ENCODE measurements at regions not wholly inside any gene's neighbourhood (a gene's known extent, or its start where the extent isn't known, plus 50 kb on each side); places are given as distances from the start of the nearest gene placed in this dataset.

DNA sequence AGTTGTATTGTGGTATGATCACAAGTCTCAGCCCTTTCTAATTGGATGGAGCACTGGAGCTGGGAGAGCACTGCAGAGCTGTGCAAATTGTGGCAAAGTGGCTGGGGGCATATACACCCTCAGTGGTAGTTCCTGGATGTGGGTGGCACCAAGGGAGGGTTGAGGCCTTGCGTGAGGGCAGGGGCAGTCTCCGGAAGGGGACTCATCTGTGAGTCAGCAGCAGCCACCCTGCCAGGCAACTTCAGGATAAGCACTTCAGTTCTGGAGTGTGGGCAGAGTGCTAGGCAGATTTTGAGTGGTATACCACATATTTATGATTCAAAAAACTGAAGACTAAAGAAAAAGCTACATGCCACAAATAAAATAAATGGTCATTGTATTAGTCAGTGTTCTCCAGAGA, 210.5 kb downstream of the ETV1 start:
- TF ChIP-seq, protein P1, sequence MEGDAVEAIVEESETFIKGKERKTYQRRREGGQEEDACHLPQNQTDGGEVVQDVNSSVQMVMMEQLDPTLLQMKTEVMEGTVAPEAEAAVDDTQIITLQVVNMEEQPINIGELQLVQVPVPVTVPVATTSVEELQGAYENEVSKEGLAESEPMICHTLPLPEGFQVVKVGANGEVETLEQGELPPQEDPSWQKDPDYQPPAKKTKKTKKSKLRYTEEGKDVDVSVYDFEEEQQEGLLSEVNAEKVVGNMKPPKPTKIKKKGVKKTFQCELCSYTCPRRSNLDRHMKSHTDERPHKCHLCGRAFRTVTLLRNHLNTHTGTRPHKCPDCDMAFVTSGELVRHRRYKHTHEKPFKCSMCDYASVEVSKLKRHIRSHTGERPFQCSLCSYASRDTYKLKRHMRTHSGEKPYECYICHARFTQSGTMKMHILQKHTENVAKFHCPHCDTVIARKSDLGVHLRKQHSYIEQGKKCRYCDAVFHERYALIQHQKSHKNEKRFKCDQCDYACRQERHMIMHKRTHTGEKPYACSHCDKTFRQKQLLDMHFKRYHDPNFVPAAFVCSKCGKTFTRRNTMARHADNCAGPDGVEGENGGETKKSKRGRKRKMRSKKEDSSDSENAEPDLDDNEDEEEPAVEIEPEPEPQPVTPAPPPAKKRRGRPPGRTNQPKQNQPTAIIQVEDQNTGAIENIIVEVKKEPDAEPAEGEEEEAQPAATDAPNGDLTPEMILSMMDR (IDR thresholded peaks at IDR 0.05): no peak

DNA sequence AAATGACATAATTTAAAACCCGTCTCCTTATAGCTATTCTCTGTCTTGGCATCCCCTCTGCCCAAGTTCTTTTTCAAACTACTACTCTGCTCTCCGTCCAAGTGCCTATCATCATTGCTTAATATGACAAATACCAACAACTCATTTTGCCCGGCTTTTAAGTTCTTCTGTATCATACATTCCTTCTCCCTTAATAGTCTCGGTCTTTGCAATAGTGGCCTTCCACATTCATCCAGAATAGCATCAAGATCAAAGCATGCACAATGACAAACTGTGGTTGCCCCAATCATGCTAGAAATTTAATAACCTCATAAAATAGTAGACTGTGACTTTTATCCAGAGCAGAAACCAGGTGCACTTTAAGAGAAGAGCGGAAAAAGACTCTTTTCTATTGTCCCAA, 198.9 kb downstream of the ETV1 start:
- Histone ChIP-seq H3K27me3 (ENCODE audit: insufficient read depth in 3 of 3, low read length in 2 of 3) (peaks cover 0 to 3% (median 0%) of the 10 kb centered on the region in 3 donors), H3K4me3 (no peak overlapping the region), H3K36me3 (ENCODE audit: insufficient read depth in 1 of 2, low read depth in 1 of 2) (no peaks in the 10 kb centered on the region), H3K27ac (no peak overlapping the region), H3K9me3 (no peaks in the 10 kb centered on the region), H3K4me1 (no peaks in the 10 kb centered on the region)
- intact Hi-C loops (cut with DNase I): no loop called here
- ATAC-seq (no peak), DNase-seq (no peak)
- WGBS, 3 donors: 69 to 88% (median 85%) methylated on average over 5 of the region's 5 CpGs
- TF ChIP-seq, protein P1 (IDR thresholded peaks at IDR 0.05): no peak

More for the DNA sequence above, 210.5 kb downstream of the ETV1 start:
- Histone ChIP-seq H3K27ac (no peak overlapping the region), H3K9me3 (no peaks in the 10 kb centered on the region), H3K27me3 (ENCODE audit: insufficient read depth in 3 of 3, low read length in 2 of 3) (no peaks in the 10 kb centered on the region), H3K4me3 (no peak overlapping the region), H3K36me3 (ENCODE audit: insufficient read depth in 1 of 2, low read depth in 1 of 2) (no peaks in the 10 kb centered on the region), H3K4me1 (no peaks in the 10 kb centered on the region)
- WGBS, 3 donors: 91 to 94% (median 92%) methylated on average over 2 of the region's 2 CpGs
- intact Hi-C loops (cut with DNase I): no loop called here
- ATAC-seq: no peak
- DNase-seq: no peak

- H3K36me3 ChIP-seq (ENCODE audit: insufficient read depth in 1 of 2, low read depth in 1 of 2): no peaks in the 10 kb centered on the region
- H3K9me3 ChIP-seq: no peaks in the 10 kb centered on the region
- WGBS, 3 donors: 76 to 79% (median 78%) methylated on average over 6 of the region's 6 CpGs
- intact Hi-C loops (cut with DNase I): no loop called here
- TF ChIP-seq, protein P1 (IDR thresholded peaks at IDR 0.05): no peak
- no peaks in the 10 kb centered on the region for H3K4me1 ChIP-seq
- H3K27me3 ChIP-seq (ENCODE audit: insufficient read depth in 3 of 3, low read length in 2 of 3): peaks cover 0 to 3% (median 0%) of the 10 kb centered on the region in 3 donors
- DNase-seq (no peak), ATAC-seq (no peak)
- no peak overlapping the region for H3K4me3 ChIP-seq
- no peak overlapping the region for H3K27ac ChIP-seq
These were observed 197.3 kb downstream of the ETV1 start for GRCh38 chr7:13792208-13792607.

DNA sequence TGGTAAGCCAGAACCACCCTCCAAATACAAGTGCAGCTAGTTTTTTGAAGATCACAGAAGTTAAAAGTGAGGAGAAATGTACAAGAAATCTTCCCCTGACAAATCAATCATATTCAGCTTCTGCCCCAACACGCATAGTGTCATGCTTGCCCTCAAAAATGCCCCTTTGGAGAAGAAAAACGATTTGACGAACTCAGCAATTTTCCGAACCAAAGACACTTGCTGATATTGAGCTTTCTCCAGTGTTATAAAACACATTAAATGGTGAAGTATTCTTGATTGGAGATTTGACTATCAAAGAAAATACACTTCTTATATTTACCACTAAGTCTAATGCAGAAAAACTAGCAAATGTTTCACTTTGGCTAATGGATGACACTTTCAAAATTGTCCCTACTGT, 195.5 kb downstream of the ETV1 start:
- 80 to 93% (median 89%) methylated on average over 4 of the region's 4 CpGs for WGBS, 3 donors
- Histone ChIP-seq H3K27me3 (ENCODE audit: insufficient read depth in 3 of 3, low read length in 2 of 3) (peaks cover 0 to 3% (median 0%) of the 10 kb centered on the region in 3 donors), H3K36me3 (ENCODE audit: insufficient read depth in 1 of 2, low read depth in 1 of 2) (no peaks in the 10 kb centered on the region), H3K9me3 (no peaks in the 10 kb centered on the region), H3K4me3 (no peak overlapping the region), H3K4me1 (no peaks in the 10 kb centered on the region), H3K27ac (no peak overlapping the region)
- DNase-seq: no peak
- no peak for ATAC-seq
- TF ChIP-seq, protein P1 (IDR thresholded peaks at IDR 0.05): no peak
- intact Hi-C loops (cut with DNase I): no loop called here

- ATAC-seq: no peak
- TF ChIP-seq, protein P1 (IDR thresholded peaks at IDR 0.05): no peak
- no peak for DNase-seq
- H3K27me3 ChIP-seq (ENCODE audit: insufficient read depth in 3 of 3, low read length in 2 of 3): peaks cover 0 to 3% (median 0%) of the 10 kb centered on the region in 3 donors
- H3K4me3 ChIP-seq: no peak overlapping the region
- no peaks in the 10 kb centered on the region for H3K36me3 ChIP-seq (ENCODE audit: insufficient read depth in 1 of 2, low read depth in 1 of 2)
- WGBS, 3 donors: 84 to 90% (median 88%) methylated on average over 2 of the region's 2 CpGs
- H3K9me3 ChIP-seq: no peaks in the 10 kb centered on the region
- no peaks in the 10 kb centered on the region for H3K4me1 ChIP-seq
- intact Hi-C loops (cut with DNase I): no loop called here
- H3K27ac ChIP-seq: no peak overlapping the region
These were observed 194.9 kb downstream of the ETV1 start for GRCh38 chr7:13794581-13794980.

Measured in psoas muscle (tissue), 7 donors.